PFSK-1 (cell line): ENCODE measurements at regions not wholly inside any gene's neighbourhood (a gene's known extent, or its start where the extent isn't known, plus 50 kb on each side); places are given as distances from the start of the nearest gene placed in this dataset.

ENCODE experiments used
- FOXP2 ChIP-seq: optimal IDR thresholded peaks from 2 replicates; pipeline ENCODE3; 2011; ENCODE audit warnings: borderline replicate concordance, control low read depth, inconsistent platforms; ENCODE audit not compliant: insufficient read depth; ENCODE audit errors: extremely low read length, extremely low read depth
- POLR2AphosphoS5 ChIP-seq: IDR thresholded peaks from 2 replicates; pipeline ENCODE4 v1.6.1; 2012; ENCODE audit warnings: low read depth, mild to moderate bottlenecking, control low read depth, low read length, moderate library complexity
- SIN3A ChIP-seq: IDR thresholded peaks from 2 replicates; pipeline ENCODE4 v1.6.1; 2012; ENCODE audit warnings: mild to moderate bottlenecking, low read length, moderate library complexity, borderline replicate concordance; ENCODE audit not compliant: insufficient read depth
- TAF1 ChIP-seq: IDR thresholded peaks from 2 replicates; pipeline ENCODE4 v1.6.1; 2012; ENCODE audit warnings: low read length, control low read depth, borderline replicate concordance; ENCODE audit not compliant: insufficient read depth
- TF ChIP-seq, protein P1 (sequence below), 2 experiments: IDR thresholded peaks; 2 replicates each; pipeline versions ENCODE4 v1.6.1 to v1.8.0; 2011 to 2012; ENCODE audit warnings: low read depth in 2 of 2, low read length in 2 of 2, control low read depth in 1 of 2, inconsistent platforms in 1 of 2, mild to moderate bottlenecking in 1 of 2, moderate library complexity in 1 of 2; ENCODE audit not compliant: insufficient read depth in 1 of 2

- TF ChIP-seq POLR2AphosphoS5 (no peak), TAF1 (no peak), SIN3A (no peak), FOXP2 (no peak)
- TF ChIP-seq, protein P1, sequence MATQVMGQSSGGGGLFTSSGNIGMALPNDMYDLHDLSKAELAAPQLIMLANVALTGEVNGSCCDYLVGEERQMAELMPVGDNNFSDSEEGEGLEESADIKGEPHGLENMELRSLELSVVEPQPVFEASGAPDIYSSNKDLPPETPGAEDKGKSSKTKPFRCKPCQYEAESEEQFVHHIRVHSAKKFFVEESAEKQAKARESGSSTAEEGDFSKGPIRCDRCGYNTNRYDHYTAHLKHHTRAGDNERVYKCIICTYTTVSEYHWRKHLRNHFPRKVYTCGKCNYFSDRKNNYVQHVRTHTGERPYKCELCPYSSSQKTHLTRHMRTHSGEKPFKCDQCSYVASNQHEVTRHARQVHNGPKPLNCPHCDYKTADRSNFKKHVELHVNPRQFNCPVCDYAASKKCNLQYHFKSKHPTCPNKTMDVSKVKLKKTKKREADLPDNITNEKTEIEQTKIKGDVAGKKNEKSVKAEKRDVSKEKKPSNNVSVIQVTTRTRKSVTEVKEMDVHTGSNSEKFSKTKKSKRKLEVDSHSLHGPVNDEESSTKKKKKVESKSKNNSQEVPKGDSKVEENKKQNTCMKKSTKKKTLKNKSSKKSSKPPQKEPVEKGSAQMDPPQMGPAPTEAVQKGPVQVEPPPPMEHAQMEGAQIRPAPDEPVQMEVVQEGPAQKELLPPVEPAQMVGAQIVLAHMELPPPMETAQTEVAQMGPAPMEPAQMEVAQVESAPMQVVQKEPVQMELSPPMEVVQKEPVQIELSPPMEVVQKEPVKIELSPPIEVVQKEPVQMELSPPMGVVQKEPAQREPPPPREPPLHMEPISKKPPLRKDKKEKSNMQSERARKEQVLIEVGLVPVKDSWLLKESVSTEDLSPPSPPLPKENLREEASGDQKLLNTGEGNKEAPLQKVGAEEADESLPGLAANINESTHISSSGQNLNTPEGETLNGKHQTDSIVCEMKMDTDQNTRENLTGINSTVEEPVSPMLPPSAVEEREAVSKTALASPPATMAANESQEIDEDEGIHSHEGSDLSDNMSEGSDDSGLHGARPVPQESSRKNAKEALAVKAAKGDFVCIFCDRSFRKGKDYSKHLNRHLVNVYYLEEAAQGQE (IDR thresholded peaks at IDR 0.05; ENCODE audit: insufficient read depth in 1 of 2, low read depth in 2 of 2, low read length in 2 of 2), result no peak
These were observed 103.5 kb upstream of the LMO4 start for GRCh38 chr1:87225171-87225570.
